ENCODE measurements at regions not wholly inside any gene's neighbourhood (a gene's known extent, or its start where the extent isn't known, plus 50 kb on each side); places are given as distances from the start of the nearest gene placed in this dataset.

DNA sequence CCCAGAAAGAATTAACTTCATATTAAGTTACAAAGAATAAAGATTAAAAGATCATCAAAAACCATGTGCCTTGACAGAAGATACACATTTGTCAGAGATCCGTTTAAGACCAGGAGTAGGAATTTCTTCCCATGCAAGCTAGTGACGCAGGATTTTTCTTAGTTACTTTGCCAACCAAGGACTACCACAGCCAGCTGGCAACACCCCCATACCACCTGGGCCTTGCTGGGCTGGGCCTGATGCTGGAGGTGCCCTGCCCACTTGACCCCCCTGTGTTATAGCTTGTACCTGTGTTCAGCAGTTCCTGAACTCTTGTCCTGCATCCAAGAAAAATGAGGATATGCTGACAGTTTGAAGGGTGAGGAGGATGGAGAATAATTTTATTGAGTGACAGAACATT lies 290.9 kb upstream of the SMC2 start:
- TF ChIP-seq POLR2A (IDR thresholded peaks at IDR 0.05) (no peak), EP300 (IDR thresholded peaks at IDR 0.05; ENCODE audit: low read depth) (no peak), POLR2AphosphoS5 (IDR thresholded peaks at IDR 0.05) (no peak)
- TF ChIP-seq, protein P1, sequence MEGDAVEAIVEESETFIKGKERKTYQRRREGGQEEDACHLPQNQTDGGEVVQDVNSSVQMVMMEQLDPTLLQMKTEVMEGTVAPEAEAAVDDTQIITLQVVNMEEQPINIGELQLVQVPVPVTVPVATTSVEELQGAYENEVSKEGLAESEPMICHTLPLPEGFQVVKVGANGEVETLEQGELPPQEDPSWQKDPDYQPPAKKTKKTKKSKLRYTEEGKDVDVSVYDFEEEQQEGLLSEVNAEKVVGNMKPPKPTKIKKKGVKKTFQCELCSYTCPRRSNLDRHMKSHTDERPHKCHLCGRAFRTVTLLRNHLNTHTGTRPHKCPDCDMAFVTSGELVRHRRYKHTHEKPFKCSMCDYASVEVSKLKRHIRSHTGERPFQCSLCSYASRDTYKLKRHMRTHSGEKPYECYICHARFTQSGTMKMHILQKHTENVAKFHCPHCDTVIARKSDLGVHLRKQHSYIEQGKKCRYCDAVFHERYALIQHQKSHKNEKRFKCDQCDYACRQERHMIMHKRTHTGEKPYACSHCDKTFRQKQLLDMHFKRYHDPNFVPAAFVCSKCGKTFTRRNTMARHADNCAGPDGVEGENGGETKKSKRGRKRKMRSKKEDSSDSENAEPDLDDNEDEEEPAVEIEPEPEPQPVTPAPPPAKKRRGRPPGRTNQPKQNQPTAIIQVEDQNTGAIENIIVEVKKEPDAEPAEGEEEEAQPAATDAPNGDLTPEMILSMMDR (IDR thresholded peaks at IDR 0.05), result no peak
- no peak for DNase-seq
- Histone ChIP-seq H3K27me3 (no peaks in the 10 kb centered on the region), H3K9me3 (no peaks in the 10 kb centered on the region), H3K27ac (no peak overlapping the region), H3K4me1 (no peaks in the 10 kb centered on the region), H3K36me3 (no peaks in the 10 kb centered on the region), H3K4me3 (no peak overlapping the region)
- in situ Hi-C loops (cut with MboI; ENCODE audit: low pct_ligation_motif_present in 1 of 4, low pct_unique_long_range_greater_than_20kb in 1 of 4, low sequenced_read_pairs in 3 of 4), result no loop called here
- intact Hi-C loops (cut with DNase I; ENCODE audit: low total_unique reads), result no loop called here
- WGBS, 2 donors (ENCODE audit: low coverage in 1 of 2), result 87 to 96% methylated on average over 2 of the region's 2 CpGs

GRCh38 chr9:103804077-103804735 lies 289.9 kb upstream of the SMC2 start:
- Histone ChIP-seq H3K36me3 (no peaks in the 10 kb centered on the region), H3K27me3 (no peaks in the 10 kb centered on the region), H3K27ac (no peak overlapping the region), H3K9me3 (no peaks in the 10 kb centered on the region), H3K4me1 (no peaks in the 10 kb centered on the region), H3K4me3 (no peak overlapping the region)
- WGBS, 2 donors (ENCODE audit: low coverage in 1 of 2), result 30 to 38% methylated on average over 1 of the region's 1 CpG
- TF ChIP-seq POLR2AphosphoS5 (IDR thresholded peaks at IDR 0.05), result no peak
- TF ChIP-seq POLR2A (IDR thresholded peaks at IDR 0.05), result no peak
- TF ChIP-seq, protein P1 (IDR thresholded peaks at IDR 0.05), result no peak
- intact Hi-C loops (cut with DNase I; ENCODE audit: low total_unique reads) (no loop called here), in situ Hi-C loops (cut with MboI; ENCODE audit: low pct_ligation_motif_present in 1 of 4, low pct_unique_long_range_greater_than_20kb in 1 of 4, low sequenced_read_pairs in 3 of 4) (no loop called here)
- no peak for DNase-seq

- H3K27ac ChIP-seq, result no peak overlapping the region
- no peaks in the 10 kb centered on the region for H3K4me1 ChIP-seq
- intact Hi-C loops (cut with DNase I; ENCODE audit: low total_unique reads), result no loop called here
- WGBS, 2 donors (ENCODE audit: low coverage in 1 of 2), result 71 to 72% methylated on average over 3 of the region's 3 CpGs
- H3K4me3 ChIP-seq, result no peak overlapping the region
- TF ChIP-seq, protein P1 (IDR thresholded peaks at IDR 0.05), result no peak
- TF ChIP-seq POLR2A (IDR thresholded peaks at IDR 0.05) (no peak), POLR2AphosphoS5 (IDR thresholded peaks at IDR 0.05) (no peak), EP300 (IDR thresholded peaks at IDR 0.05; ENCODE audit: low read depth) (no peak)
- DNase-seq, result no peak
- in situ Hi-C loops (cut with MboI; ENCODE audit: low pct_ligation_motif_present in 1 of 4, low pct_unique_long_range_greater_than_20kb in 1 of 4, low sequenced_read_pairs in 3 of 4), result no loop called here
- no peaks in the 10 kb centered on the region for H3K9me3 ChIP-seq
- no peaks in the 10 kb centered on the region for H3K36me3 ChIP-seq
- H3K27me3 ChIP-seq, result no peaks in the 10 kb centered on the region
Measured at GRCh38 chr9:103809745-103810144, 284.4 kb upstream of the SMC2 start.

GRCh38 chr9:103811462-103811861 lies 282.6 kb upstream of the SMC2 start:
- no peak for TF ChIP-seq POLR2AphosphoS5 (IDR thresholded peaks at IDR 0.05)
- Histone ChIP-seq H3K27me3 (no peaks in the 10 kb centered on the region), H3K4me3 (no peak overlapping the region), H3K27ac (no peak overlapping the region), H3K4me1 (no peaks in the 10 kb centered on the region), H3K9me3 (no peaks in the 10 kb centered on the region), H3K36me3 (no peaks in the 10 kb centered on the region)
- in situ Hi-C loops (cut with MboI; ENCODE audit: low pct_ligation_motif_present in 1 of 4, low pct_unique_long_range_greater_than_20kb in 1 of 4, low sequenced_read_pairs in 3 of 4), result no loop called here
- intact Hi-C loops (cut with DNase I; ENCODE audit: low total_unique reads), result no loop called here
- DNase-seq, result no peak

GRCh38 chr9:103816146-103816545 lies 278.0 kb upstream of the SMC2 start:
- 68 to 73% methylated on average over 4 of the region's 4 CpGs for WGBS, 2 donors (ENCODE audit: low coverage in 1 of 2)
- in situ Hi-C loops (cut with MboI; ENCODE audit: low pct_ligation_motif_present in 1 of 4, low pct_unique_long_range_greater_than_20kb in 1 of 4, low sequenced_read_pairs in 3 of 4), result no loop called here

More at GRCh38 chr9:103816146-103816545, 278.0 kb upstream of the SMC2 start:
- intact Hi-C loops (cut with DNase I; ENCODE audit: low total_unique reads), result no loop called here
- H3K27ac ChIP-seq, result no peak overlapping the region
- H3K4me1 ChIP-seq, result no peaks in the 10 kb centered on the region
- no peak overlapping the region for H3K4me3 ChIP-seq
- H3K27me3 ChIP-seq, result no peaks in the 10 kb centered on the region
- no peaks in the 10 kb centered on the region for H3K9me3 ChIP-seq
- DNase-seq, result no peak
- no peaks in the 10 kb centered on the region for H3K36me3 ChIP-seq
- TF ChIP-seq POLR2AphosphoS5 (IDR thresholded peaks at IDR 0.05) (no peak), POLR2A (IDR thresholded peaks at IDR 0.05) (no peak)

Measured in transverse colon (tissue), 4 donors.